HG03039 (cell line): ENCODE measurements at regions not wholly inside any gene's neighbourhood (a gene's known extent, or its start where the extent isn't known, plus 50 kb on each side); places are given as distances from the start of the nearest gene placed in this dataset.
"Not testable (repeated sequence)": the region's sequence is repeated elsewhere in the genome, so short reads cannot be mapped to it uniquely, and the experiment has no call there.

ENCODE experiments used
- ATAC-seq: cut with Tn5 transposase; IDR thresholded peaks from one replicate; pipeline ENCODE4 v1.9.1; 2021; ENCODE audit warnings: mild to moderate bottlenecking, moderate library complexity; ENCODE audit not compliant: unreplicated experiment

DNA sequence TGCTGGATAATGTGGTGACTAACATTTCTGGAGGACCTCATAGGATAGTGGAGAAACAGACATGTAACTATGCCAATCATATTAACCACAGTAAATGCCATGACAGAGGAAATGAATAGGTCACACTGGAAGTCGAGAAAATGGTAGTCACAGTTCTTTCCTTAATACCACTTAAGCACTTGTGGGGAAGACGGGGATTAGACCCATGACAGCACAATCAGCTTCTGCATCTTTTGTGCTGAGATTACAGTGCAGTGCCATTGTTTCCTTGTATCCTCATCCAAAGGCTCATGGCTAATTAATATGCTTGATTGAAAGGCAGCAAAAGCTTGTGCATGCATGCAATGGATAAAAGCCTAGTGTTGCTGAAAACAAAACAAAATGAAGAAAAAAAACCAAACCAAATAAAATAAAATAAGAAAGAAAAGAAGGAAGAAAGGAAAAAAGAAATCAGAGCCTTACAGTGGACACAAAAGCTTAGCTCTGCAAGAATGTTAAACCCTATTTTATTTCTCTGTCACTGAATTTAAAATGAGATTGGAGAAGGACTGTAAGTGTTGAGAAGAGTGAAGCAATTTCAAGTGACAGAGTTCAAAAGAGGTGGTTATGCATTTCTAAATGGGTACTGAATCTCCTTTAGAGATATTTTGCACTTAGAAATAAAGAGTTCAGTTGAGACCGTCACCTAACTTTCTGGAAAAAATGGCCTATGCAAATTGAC, 1011.9 kb downstream of the CDH8 start:
- no peak for ATAC-seq

DNA sequence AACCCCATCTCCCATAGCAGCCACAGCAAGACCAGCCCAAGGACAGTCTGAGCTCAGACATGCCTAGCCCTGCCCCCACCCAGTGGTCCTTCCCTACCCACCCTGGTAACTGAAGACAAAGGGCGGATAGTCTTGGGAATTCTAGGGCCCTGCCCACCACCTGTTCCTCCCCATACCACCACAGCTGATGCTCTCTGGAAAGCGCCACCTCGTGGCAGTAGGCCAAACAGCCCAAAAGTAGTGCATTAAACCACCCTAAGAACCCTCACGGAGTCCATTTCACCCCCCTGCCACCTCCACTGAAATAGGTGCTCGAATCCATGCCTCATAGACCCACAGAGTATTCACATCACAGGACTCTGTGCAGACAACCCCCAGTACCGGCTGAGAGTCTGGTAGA, 1021.4 kb downstream of the CDH8 start:
- ATAC-seq = no peak

DNA sequence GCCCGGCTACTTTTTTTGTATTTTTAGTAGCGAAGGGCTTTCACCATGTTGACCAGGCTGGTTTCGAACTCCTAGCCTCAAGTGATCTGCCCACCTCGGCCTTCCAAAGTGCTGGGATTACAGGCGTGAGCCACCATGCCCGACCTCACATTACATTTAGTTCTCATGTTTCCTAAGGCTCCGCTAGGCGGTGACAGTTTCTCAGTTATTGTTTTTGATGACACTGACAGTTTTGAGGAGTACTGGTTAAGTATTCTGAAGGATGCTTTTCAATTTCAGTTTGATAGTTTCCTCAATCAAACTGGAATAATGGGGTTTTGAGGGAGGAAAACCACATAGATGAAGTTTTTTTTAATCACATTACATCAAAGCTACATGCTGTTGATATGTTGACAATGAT, 1028.5 kb downstream of the CDH8 start:
- no peak for ATAC-seq

DNA sequence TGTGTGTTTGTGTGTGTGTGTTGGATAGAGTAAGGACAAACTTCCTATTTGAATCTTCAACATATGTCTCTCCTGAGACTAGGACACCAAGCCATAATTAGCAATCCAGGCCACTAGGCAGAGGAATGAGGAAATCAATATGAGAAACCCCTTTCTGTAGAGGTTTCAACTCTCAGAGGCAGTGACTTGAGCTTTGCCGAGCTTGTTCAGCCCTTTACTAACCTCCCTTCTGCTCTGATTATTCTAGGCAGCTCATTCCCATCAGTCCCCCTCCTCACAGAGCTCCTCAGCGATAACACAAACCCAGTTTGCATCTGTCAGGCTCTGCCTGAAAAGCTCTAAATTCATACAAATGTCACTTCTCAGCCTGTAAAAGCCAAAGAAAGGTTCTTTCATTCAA, 1030.3 kb downstream of the CDH8 start:
- no peak for ATAC-seq

DNA sequence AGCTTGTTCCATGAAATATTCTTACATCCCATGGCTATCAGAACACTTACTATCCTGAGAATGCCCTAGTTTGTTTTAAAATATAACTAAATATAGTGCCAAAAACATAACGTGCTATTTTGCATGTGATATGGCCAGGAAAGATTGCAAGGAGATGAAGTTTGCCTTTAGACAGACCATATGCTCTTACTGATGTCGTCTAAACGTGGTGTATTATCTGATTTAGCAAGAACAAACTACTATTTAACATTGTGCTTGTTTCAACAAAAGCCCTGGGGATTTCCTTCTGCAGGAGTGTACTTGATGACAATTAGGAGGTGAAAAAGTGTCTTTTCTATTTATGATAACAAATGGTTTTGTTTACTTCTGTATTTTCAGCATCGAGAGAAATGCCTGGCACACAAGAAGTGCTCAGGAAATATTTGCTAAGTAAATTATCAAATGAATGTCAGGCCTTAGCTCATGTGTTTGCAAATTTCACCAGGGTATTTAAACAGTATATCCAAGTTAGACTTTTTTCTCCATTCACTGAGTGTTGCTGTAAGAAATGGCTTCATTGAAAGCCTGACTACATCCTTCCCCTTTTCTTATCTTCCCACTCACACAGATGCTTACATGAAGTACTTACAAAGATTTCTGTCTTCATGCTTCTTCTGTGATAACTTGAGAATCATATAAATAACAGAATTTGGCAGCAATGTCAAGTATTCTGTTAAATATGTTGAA, 1033.6 kb downstream of the CDH8 start:
- ATAC-seq = no peak

DNA sequence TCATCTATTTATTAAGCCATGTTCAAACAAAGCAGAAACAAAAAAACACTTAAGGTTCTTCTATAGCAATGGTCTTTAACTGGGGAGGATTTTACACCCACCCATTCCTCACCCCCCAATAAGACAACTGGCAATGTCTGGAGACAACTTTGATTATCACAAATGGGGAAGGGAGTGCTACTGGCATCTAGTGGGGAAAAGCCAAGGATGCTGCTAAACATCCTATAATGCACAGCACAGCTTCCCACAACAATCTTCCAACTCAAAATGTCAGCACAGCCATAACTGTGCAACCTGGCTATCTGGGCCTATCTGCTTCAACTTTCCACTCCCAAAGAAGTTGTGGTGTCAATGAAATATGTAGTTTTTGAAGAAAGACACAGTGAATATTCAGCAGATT, 1044.4 kb downstream of the CDH8 start:
- ATAC-seq = no peak

DNA sequence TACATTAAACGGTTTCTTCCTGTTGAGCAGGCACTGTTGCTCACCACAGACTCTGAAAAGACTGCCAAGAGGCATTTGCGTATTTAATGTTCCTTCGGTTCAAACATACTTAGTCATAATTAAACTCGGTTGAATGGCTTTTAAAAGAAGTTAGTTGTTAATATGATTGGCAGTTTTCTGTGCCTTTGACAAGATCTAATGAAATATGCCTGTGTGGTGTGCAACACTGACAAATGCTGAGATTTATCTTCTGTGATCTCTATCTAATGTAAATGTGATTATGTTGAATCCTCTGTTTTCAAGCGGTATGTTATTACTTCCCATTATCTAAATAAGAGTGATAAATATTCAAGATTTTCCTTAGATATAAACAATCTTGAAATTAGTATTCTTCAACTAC, 1046.6 kb downstream of the CDH8 start:
- ATAC-seq = no peak

DNA sequence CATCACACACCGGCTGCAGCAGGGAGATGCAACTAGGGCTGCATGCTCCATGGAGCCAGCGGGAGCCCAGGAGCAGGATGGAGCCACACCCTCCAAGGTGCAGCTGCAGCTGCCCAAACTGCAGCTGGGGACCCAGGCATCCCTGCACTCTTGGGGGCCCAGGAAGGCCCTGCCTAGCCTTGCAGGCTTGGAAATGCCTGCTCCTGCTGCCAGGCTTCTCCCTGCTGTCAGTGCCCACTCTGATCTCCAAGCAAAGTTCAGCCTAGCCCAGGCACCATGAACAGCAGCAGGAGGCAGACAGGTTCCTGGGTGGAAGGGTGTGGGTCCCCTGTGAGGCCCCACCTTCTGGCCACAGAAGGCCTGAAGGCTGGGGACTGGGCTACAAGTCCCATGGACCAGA, 1057.1 kb downstream of the CDH8 start:
- no peak for ATAC-seq

DNA sequence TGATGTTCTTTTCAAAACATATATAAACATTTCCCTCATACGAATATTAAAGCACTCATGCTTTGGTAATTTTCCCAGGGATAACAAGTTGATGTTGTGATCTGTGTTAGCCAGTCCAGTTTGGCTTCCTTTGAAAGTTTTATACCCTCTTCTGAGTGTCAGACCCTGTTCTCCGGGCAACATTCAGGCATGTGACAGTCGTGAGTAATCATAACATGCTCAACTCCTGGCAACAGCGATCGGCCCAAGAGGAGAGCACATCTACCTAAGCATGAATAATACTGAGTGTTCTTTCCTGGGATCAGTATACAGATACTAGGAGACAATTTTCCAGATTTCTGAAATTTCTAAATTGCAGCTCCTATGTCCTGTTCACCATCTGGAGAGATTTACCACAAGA, 1086.4 kb downstream of the CDH8 start:
- no peak for ATAC-seq

DNA sequence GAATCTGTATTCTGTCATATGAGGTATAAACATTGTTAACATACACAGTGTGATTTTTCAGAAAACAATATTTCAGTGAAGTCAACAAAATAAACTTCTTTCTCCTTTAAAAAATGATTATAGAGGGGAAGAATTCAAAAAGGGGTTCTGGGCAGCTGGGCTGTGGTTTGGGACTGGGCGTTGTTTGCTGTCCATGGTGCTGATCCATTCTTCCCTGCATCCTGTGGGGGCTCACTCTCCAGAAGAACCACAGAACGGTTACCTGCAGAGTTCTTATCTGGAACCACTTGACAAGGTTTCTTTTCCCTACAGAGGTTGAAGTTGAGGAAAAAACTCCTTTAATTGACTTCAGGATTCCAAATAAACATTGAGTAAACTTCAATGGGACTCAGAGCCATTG, 1091.0 kb downstream of the CDH8 start:
- ATAC-seq = no peak

DNA sequence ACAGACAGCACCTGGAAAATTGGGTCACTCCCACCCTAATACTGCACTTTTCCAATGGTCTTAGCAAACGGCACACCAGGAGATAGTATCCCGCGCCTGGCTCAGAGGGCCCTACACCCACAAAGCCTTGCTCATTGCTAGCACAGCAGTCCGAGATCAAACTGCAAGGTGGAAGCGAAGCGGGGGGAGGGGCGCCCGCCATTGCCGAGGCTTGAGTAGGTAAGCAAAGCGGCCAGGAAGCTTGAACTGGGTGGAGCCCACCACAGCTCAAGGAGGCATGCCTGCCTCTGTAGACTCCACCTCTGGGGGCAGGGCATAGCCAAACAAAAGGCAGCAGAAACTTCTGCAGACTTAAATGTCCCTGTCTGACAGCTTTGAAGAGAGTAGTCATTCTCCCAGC, 1100.0 kb downstream of the CDH8 start:
- ATAC-seq = not testable (repeated sequence)

DNA sequence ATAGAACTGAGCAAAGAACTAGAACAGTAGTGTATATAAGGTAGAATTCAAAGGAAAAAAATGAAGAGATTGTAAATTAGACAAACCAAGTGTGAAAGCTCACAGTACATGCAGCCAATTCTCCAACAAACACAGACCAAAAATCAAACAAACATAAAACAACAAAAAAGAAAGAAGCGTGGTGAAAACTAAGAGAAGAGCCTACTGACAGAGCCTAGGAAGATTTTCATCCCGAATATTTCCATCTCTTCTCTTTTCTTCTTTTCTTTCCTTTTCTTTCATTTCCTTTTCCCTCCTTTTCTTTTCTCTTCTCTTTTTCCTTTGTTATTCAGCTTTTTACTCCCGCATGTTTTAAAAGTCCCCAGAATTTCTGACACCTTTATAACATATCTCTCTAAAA, 1103.6 kb downstream of the CDH8 start:
- ATAC-seq = no peak

DNA sequence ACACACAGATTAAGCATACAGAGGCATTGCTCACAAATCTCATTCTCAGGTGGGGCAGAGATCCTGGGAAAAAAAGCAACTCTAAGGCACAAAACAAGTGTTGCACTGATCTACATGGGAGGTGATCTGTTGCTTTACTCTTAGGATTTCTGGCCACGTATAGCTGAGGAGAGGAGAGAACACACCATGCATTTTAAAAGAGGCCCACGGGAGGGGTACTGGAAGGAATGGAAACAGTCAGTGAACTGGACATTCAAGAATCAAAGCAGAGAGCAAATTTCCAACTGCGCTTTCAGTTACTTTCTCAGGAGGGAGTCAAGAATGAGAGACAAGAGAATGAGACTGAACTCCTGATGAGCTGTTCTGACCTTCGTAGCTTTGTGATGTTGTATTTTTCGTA, 1105.9 kb downstream of the CDH8 start:
- ATAC-seq = no peak

DNA sequence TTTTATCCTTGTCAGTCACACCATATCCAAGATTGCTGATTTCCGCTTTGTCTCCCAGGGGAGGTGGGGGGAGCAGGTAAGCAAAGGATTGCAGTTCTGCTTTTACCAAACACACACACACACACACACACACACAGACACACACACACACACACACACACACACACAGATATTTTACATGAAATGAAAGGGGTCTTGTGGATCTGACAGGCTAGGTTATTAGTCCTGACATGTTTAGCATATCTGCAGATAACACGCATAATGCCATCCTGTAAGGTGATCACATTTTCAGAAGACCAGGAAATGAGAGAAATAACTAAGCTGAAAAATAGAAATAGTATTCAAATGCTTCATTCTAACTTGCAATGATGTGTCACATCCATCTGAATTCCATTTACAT, 1113.3 kb downstream of the CDH8 start:
- no peak for ATAC-seq

DNA sequence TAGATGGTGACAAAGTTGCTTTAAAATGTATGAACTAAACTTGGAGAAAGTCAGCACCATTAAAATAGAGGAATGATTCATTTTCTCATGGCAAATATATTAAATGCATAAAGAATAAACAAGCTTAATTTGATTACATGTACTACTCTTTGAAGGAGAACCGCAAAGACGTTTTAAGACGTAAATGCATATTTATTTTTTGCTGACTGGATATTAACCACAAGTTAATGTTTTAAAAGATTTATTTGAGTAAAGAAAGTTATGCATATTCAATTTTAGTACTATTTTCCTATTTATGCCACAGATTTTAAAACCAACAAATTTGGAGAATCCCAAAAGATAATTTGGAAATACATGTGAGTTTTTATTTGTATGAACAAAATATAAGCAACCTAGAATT, 1121.9 kb downstream of the CDH8 start:
- no peak for ATAC-seq

DNA sequence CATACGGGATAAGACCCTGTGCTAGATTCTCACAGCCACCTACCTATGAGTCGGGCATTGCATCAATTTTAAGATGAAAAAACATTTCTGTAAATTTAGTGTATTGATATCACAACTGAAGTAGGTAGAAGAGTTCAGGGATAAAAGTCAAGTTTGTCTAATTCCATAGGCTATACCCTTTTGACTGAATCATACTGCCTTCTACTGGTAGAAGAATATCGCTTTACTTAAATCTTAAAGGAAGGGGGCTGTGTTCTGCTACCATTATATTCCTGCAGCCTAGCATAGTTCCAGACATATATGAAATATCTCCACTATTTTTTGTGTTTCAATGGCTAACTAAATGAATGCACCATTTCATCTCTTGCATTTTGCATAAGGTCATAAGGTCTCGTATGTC, 1128.6 kb downstream of the CDH8 start:
- ATAC-seq = no peak

DNA sequence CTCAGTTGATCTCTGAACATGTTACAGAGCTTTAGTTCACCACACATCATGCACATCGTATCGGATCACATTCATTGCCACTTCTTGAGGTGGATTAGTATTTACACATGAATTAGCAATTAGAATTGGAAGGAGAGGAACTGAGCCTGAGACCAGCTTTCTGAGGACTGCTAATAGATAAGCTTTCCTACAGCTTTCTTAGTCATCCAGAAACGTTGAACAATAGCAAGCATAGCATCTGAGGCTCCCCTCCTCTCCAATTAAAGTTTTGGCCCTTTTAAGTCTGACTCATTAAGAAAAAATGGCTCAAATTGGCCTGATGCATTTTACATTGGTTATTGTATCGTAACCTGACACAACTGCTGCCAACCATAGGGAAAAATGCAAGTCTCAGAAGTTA, 1130.4 kb downstream of the CDH8 start:
- no peak for ATAC-seq

DNA sequence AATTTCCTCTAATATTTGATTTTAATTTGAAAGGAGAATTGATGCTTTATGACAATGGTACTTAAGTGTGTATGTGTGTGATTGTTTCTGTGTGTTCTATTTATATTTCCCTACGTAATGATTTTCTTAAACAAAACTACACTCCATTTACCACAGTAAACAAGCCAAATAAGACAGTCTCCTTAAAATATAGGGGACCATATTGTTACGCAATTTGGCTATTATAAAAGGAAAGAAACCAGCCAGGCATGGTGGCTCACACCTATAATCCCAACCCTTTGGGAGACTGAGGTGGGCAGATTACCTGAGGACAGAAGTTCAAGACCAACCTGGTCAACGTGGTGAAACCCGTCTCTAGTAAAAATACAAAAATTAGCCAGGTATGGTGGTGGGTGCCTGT, 1134.1 kb downstream of the CDH8 start:
- no peak for ATAC-seq

DNA sequence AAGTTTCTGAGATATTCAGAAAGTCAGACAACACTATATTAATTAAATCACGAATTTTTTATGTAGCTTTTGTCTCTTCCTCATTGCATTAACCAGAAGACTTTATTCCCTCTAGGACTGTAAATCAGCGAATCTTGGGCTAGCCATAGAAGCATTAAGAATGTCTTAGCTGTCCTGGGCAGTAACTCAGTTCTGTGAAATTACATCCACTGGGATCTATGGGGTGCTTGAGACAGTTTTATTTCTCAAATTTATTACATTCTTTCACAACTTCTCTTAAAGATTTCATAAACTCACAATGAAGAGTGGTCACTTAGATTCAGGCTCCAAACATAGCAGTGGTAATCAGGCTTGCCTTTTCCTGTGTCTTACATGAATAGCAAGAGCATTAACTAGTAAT, 1153.4 kb downstream of the CDH8 start:
- ATAC-seq = no peak

DNA sequence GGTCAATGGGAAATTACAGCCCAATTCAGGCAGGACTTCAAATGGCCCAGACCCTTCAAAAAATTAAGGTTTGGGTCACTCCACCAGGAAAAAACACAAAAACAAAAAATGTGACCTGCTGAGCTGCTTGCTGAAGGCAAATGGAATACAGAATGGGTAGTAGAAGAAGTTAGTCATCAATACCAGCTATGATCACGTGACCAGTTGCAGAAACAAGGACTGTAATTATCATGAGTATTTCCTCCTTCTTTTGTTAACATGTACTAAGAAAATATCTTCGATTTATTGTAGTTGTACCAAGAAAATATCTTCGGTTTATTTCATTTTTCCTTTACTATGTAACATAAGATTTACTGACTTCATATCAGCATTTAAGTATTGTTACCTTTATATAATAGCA, 1183.6 kb downstream of the CDH8 start:
- no peak for ATAC-seq

DNA sequence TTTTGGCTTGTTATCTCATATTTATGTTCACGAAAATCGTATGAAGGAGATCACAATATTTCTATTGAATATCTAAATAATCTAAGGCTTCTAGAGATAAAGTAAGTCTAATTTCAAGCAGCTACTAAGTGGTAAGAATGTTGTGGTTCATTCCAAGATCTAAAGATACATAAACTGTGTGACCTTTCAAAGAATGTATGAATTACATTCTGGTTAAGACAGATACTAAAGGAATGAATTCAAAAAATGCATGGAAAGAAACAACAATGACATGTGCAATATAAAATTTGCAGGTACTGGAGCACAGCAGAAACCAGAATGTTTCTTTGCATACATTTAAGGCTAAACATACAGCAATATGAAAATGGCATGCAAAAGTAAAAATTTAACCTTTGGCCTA, 1214.6 kb downstream of the CDH8 start:
- no peak for ATAC-seq

DNA sequence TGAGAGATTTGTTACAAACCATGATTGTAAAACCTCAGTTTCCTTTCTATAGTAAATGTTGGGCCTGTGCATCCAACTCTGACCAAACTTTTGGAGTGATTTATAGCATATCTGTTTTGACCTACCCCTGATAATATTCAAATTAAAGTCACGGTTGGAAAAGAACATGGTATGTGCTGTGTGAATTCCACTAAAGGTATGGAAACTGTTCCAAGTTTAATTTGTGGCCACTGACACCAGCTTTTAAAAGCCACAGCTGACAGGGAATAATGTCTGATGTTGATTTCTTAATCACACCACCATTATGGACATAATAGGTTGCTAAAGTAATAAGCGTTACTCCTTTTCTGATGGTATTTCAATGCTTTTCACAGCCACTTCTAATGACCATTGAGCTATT, 1215.9 kb downstream of the CDH8 start:
- no peak for ATAC-seq

DNA sequence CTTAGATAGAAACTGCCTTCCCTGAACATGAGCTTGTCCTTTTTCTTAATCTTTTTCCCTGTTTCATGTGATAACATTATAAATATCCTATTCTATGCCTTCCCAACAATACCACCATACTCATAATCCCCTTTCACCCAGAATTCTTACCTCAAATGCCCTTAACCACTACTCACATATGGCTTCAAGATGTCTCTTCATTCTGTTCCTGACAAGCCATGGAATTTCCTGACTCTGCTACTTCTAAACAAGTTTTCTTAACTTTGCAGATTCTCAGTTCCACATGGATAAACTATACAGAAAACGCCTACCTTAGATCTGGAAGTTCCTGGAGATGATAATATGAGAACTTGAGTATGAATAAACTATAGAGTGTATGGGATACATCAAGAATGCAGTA, 1217.8 kb downstream of the CDH8 start:
- no peak for ATAC-seq
